Gastrocnemius medialis (tissue), 4 donors: ENCODE measurements at regions not wholly inside any gene's neighbourhood (a gene's known extent, or its start where the extent isn't known, plus 50 kb on each side); places are given as distances from the start of the nearest gene placed in this dataset.
"Not testable (repeated sequence)": the region's sequence is repeated elsewhere in the genome, so short reads cannot be mapped to it uniquely, and the experiment has no call there.

Experiments
- CTCF ChIP-seq, 5 experiments: fragments of 450-650 bp in 3 of 5; fragments of 200-600 bp in 2 of 5; sonication (generic) in 2 of 5; IDR thresholded peaks in 4 of 5; conservative IDR thresholded peaks in 1 of 5; 1 replicate in 4 of 5; 2 replicates in 1 of 5; pipeline ENCODE4 v1.5.1; 2016 to 2019; ENCODE audit warnings: antibody characterized with exemption in 5 of 5, mild to moderate bottlenecking in 3 of 5, moderate library complexity in 3 of 5
- POLR2A ChIP-seq, 2 donors: fragments of 450-650 bp; IDR thresholded peaks; one replicate each; pipeline ENCODE4 v1.6.1; 2017; ENCODE audit warnings: antibody characterized with exemption in 2 of 2, mild to moderate bottlenecking in 2 of 2, moderate library complexity in 2 of 2

- TF ChIP-seq CTCF (IDR thresholded peaks at IDR 0.05 in 4 of 5, conservative IDR thresholded peaks at IDR 0.05 in 1 of 5); POLR2A (IDR thresholded peaks at IDR 0.05): not testable (repeated sequence)
Measured at GRCh38 chr5:121665542-121665941, 186.1 kb upstream of the FTMT start.
